GM21381 (cell line): ENCODE measurements at regions not wholly inside any gene's neighbourhood (a gene's known extent, or its start where the extent isn't known, plus 50 kb on each side); places are given as distances from the start of the nearest gene placed in this dataset.

Experiments
- ATAC-seq: cut with Tn5 transposase; IDR thresholded peaks from one replicate; pipeline ENCODE4 v1.9.1; 2021; ENCODE audit warnings: mild to moderate bottlenecking, moderate library complexity; ENCODE audit not compliant: unreplicated experiment

GRCh38 chr12:132426349-132427173 is 63.4 kb upstream of the FBRSL1 start:
- no peak for ATAC-seq

GRCh38 chr12:132424811-132425210 is 65.1 kb upstream of the FBRSL1 start:
- no peak for ATAC-seq

GRCh38 chr12:132423820-132424645 is 65.9 kb upstream of the FBRSL1 start:
- ATAC-seq, result no peak

- ATAC-seq, result no peak
Measured at GRCh38 chr12:132423251-132423819, 66.6 kb upstream of the FBRSL1 start.

GRCh38 chr12:132422381-132423043 is 67.4 kb upstream of the FBRSL1 start:
- ATAC-seq, result no peak

- ATAC-seq, result no peak
Measured at GRCh38 chr12:132422040-132422380, 67.9 kb upstream of the FBRSL1 start.

- no peak for ATAC-seq
Measured at GRCh38 chr12:132419631-132420246, 70.2 kb upstream of the FBRSL1 start.

GRCh38 chr12:132418393-132418925 is 71.5 kb upstream of the FBRSL1 start:
- ATAC-seq, result no peak

- no peak for ATAC-seq
Measured at GRCh38 chr12:132417741-132418140, 72.2 kb upstream of the FBRSL1 start.

- no peak for ATAC-seq
Measured at GRCh38 chr12:132416827-132417226, 73.1 kb upstream of the FBRSL1 start.

GRCh38 chr12:132416121-132416673 is 73.8 kb upstream of the FBRSL1 start:
- no peak for ATAC-seq

- ATAC-seq, result no peak
Measured at GRCh38 chr12:132415327-132416120, 74.4 kb upstream of the FBRSL1 start.

GRCh38 chr12:132414634-132415326 is 75.2 kb upstream of the FBRSL1 start:
- ATAC-seq, result no peak

GRCh38 chr12:132413931-132414588 is 75.9 kb upstream of the FBRSL1 start:
- ATAC-seq, result no peak

- no peak for ATAC-seq
Measured at GRCh38 chr12:132411457-132411856, 78.5 kb upstream of the FBRSL1 start.

- ATAC-seq, result no peak
Measured at GRCh38 chr12:132410849-132411248, 79.1 kb upstream of the FBRSL1 start.

GRCh38 chr12:132410296-132410625 is 79.7 kb upstream of the FBRSL1 start:
- no peak for ATAC-seq

GRCh38 chr12:132409495-132410295 is 80.3 kb upstream of the FBRSL1 start:
- no peak for ATAC-seq
